ENCODE measurements at regions not wholly inside any gene's neighbourhood (a gene's known extent, or its start where the extent isn't known, plus 50 kb on each side); places are given as distances from the start of the nearest gene placed in this dataset.

DNA sequence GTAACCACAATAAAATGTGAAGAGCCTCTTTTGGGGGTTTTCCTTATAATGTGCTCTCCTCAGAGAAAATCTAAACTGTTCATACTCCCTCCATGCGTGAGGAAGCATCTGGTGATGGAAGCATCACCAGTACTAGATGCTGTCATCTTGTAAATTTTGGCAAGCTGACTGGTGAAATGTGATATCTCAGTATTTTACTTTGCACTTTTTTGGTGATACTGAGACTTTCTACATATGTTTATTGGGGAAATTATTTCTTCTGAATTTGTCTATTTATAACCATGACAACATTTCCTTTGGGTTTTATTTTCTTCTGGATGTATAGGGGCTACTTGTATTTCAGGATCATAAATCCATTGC lies 95.9 kb upstream of the DLGAP1 start:
- Histone ChIP-seq H3K4me3 (ENCODE audit: severe bottlenecking) (no peak overlapping the region), H3K9me3 (ENCODE audit: severe bottlenecking) (no peaks in the 10 kb centered on the region), H3K27me3 (ENCODE audit: insufficient read depth, poor library complexity, severe bottlenecking) (no peaks in the 10 kb centered on the region), H3K36me3 (ENCODE audit: low read depth) (no peaks in the 10 kb centered on the region), H3K4me1 (ENCODE audit: insufficient read depth, poor library complexity, severe bottlenecking) (no peaks in the 10 kb centered on the region), H3K27ac (ENCODE audit: poor library complexity, severe bottlenecking) (no peak overlapping the region)
- no peak for DNase-seq (ENCODE audit: low spot score)
- no peak for TF ChIP-seq CTCF (IDR thresholded peaks at IDR 0.05; ENCODE audit: poor library complexity, severe bottlenecking)
- ATAC-seq (ENCODE audit: low read depth) = no peak

- H3K27me3 ChIP-seq (ENCODE audit: insufficient read depth, poor library complexity, severe bottlenecking) = no peaks in the 10 kb centered on the region
- H3K36me3 ChIP-seq (ENCODE audit: low read depth) = no peaks in the 10 kb centered on the region
- peaks cover 2% of the 10 kb centered on the region for H3K9me3 ChIP-seq (ENCODE audit: severe bottlenecking)
- no peak overlapping the region for H3K4me3 ChIP-seq (ENCODE audit: severe bottlenecking)
- no peaks in the 10 kb centered on the region for H3K4me1 ChIP-seq (ENCODE audit: insufficient read depth, poor library complexity, severe bottlenecking)
- ATAC-seq (ENCODE audit: low read depth) (no peak), DNase-seq (ENCODE audit: low spot score) (no peak)
- no peak overlapping the region for H3K27ac ChIP-seq (ENCODE audit: poor library complexity, severe bottlenecking)
- no peak for TF ChIP-seq CTCF (IDR thresholded peaks at IDR 0.05; ENCODE audit: poor library complexity, severe bottlenecking)
These were observed 94.2 kb upstream of the DLGAP1 start for GRCh38 chr18:4549164-4549872.

DNA sequence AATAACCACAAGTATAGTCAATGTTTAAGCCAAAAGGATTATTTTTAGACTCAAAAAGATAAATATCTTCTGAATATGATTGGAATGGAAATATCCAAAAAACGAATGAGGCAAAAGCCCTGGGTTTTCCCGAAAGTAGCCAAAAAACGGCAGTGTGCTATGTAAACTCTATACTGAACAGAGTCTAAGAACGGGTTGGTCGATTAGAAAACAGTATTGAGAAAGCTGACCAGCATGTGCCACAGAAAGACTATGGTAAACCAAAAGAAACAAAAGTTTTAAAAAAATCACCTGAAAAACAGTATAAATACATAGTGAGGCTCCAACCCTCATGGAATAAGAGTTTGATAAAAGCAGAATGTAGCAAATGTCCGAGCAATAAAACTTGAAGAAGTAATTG lies 92.0 kb upstream of the DLGAP1 start:
- H3K27ac ChIP-seq (ENCODE audit: poor library complexity, severe bottlenecking) = no peak overlapping the region

GRCh38 chr18:4544142-4544541 lies 89.0 kb upstream of the DLGAP1 start:
- no peak for TF ChIP-seq CTCF (IDR thresholded peaks at IDR 0.05; ENCODE audit: poor library complexity, severe bottlenecking)

More for the DNA sequence above, 92.0 kb upstream of the DLGAP1 start:
- ATAC-seq (ENCODE audit: low read depth) (no peak), DNase-seq (ENCODE audit: low spot score) (no peak)
- peaks cover 2% of the 10 kb centered on the region for H3K9me3 ChIP-seq (ENCODE audit: severe bottlenecking)
- no peak for TF ChIP-seq CTCF (IDR thresholded peaks at IDR 0.05; ENCODE audit: poor library complexity, severe bottlenecking)
- H3K4me3 ChIP-seq (ENCODE audit: severe bottlenecking) = no peak overlapping the region
- H3K4me1 ChIP-seq (ENCODE audit: insufficient read depth, poor library complexity, severe bottlenecking) = no peaks in the 10 kb centered on the region
- H3K36me3 ChIP-seq (ENCODE audit: low read depth) = no peaks in the 10 kb centered on the region
- H3K27me3 ChIP-seq (ENCODE audit: insufficient read depth, poor library complexity, severe bottlenecking) = no peaks in the 10 kb centered on the region

DNA sequence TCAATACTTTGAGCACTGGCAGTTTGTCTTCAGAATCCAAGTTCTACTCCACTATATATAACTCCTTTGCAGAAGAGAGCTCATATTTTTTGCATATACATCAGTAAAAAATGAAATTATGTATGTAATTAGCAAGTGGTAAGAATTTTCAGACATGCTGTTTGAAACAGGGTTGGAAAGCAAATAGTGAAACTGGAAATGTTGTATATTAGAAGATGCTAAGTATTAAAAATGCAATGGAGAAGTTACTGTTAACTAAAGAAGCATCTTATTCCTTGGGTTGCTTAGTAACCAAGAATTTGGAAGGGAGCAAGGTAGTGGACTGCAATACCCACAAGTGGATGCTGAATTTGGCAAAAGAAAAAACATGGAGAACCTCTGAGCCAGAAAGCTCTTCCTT lies 88.6 kb upstream of the DLGAP1 start:
- H3K9me3 ChIP-seq (ENCODE audit: severe bottlenecking) = peaks cover 5% of the 10 kb centered on the region
- H3K4me3 ChIP-seq (ENCODE audit: severe bottlenecking) = no peak overlapping the region
- DNase-seq (ENCODE audit: low spot score) = no peak

More at GRCh38 chr18:4544142-4544541, 89.0 kb upstream of the DLGAP1 start:
- Histone ChIP-seq H3K27me3 (ENCODE audit: insufficient read depth, poor library complexity, severe bottlenecking) (no peaks in the 10 kb centered on the region), H3K9me3 (ENCODE audit: severe bottlenecking) (peaks cover 5% of the 10 kb centered on the region), H3K36me3 (ENCODE audit: low read depth) (no peaks in the 10 kb centered on the region), H3K4me3 (ENCODE audit: severe bottlenecking) (no peak overlapping the region), H3K4me1 (ENCODE audit: insufficient read depth, poor library complexity, severe bottlenecking) (no peaks in the 10 kb centered on the region), H3K27ac (ENCODE audit: poor library complexity, severe bottlenecking) (no peak overlapping the region)
- DNase-seq (ENCODE audit: low spot score) = no peak
- ATAC-seq (ENCODE audit: low read depth) = peak; percentile 35; the same call in 1 of the 3 replicates

More for the DNA sequence above, 88.6 kb upstream of the DLGAP1 start:
- no peaks in the 10 kb centered on the region for H3K4me1 ChIP-seq (ENCODE audit: insufficient read depth, poor library complexity, severe bottlenecking)
- no peak for TF ChIP-seq CTCF (IDR thresholded peaks at IDR 0.05; ENCODE audit: poor library complexity, severe bottlenecking)
- no peaks in the 10 kb centered on the region for H3K27me3 ChIP-seq (ENCODE audit: insufficient read depth, poor library complexity, severe bottlenecking)
- H3K27ac ChIP-seq (ENCODE audit: poor library complexity, severe bottlenecking) = no peak overlapping the region
- H3K36me3 ChIP-seq (ENCODE audit: low read depth) = no peaks in the 10 kb centered on the region
- no peak for ATAC-seq (ENCODE audit: low read depth)

Data from RWPE2 (cell line).